ENCODE measurements at regions not wholly inside any gene's neighbourhood (a gene's known extent, or its start where the extent isn't known, plus 50 kb on each side); places are given as distances from the start of the nearest gene placed in this dataset.

DNA sequence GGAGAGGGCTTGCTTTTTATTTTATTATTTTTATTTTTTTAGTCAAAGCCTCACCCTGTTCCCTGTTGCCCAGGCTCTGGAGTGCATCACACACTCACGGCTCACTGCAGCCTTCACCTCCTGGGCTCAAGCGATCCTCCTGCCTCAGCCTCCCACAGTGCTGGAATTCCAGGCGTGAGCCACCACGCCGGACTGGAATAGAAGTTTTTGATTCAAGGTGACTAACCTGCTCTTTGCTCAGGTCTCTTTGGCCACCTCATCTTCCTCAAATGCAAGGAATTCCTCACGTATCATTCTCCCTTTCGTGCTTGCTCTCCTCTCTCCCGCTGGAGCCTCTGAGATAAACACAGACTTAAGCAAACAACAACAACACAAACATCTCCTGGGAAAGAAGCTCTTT is 636.8 kb downstream of the ADCYAP1 start:
- TF ChIP-seq GABPA (IDR thresholded peaks at IDR 0.05 in 1 of 2, conservative IDR thresholded peaks at IDR 0.05 in 1 of 2) = no peak
- TF ChIP-seq, protein P1, sequence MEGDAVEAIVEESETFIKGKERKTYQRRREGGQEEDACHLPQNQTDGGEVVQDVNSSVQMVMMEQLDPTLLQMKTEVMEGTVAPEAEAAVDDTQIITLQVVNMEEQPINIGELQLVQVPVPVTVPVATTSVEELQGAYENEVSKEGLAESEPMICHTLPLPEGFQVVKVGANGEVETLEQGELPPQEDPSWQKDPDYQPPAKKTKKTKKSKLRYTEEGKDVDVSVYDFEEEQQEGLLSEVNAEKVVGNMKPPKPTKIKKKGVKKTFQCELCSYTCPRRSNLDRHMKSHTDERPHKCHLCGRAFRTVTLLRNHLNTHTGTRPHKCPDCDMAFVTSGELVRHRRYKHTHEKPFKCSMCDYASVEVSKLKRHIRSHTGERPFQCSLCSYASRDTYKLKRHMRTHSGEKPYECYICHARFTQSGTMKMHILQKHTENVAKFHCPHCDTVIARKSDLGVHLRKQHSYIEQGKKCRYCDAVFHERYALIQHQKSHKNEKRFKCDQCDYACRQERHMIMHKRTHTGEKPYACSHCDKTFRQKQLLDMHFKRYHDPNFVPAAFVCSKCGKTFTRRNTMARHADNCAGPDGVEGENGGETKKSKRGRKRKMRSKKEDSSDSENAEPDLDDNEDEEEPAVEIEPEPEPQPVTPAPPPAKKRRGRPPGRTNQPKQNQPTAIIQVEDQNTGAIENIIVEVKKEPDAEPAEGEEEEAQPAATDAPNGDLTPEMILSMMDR (IDR thresholded peaks at IDR 0.05; ENCODE audit: low read depth, low read length, missing input control) = no peak
- TF ChIP-seq HNF4G (IDR thresholded peaks at IDR 0.05) = no peak
